Urinary bladder (tissue), 3 donors: ENCODE measurements at regions not wholly inside any gene's neighbourhood (a gene's known extent, or its start where the extent isn't known, plus 50 kb on each side); places are given as distances from the start of the nearest gene placed in this dataset.
"Not testable (repeated sequence)": the region's sequence is repeated elsewhere in the genome, so short reads cannot be mapped to it uniquely, and the experiment has no call there.

Experiments
- DNase-seq: peaks from one replicate; pipeline ENCODE4 v3.0.0-alpha.2; 2015; ENCODE audit errors: extremely low spot score
- H3K27ac ChIP-seq: one replicate; pipeline ENCODE4 v1.5.1; 2013; ENCODE audit warnings: low read depth, mild to moderate bottlenecking, moderate library complexity
- H3K36me3 ChIP-seq: one replicate; pipeline ENCODE4 v1.6.1; 2013; ENCODE audit warnings: mild to moderate bottlenecking, moderate library complexity; ENCODE audit not compliant: insufficient read depth
- H3K4me1 ChIP-seq: one replicate; pipeline ENCODE4 v1.6.1; 2013; ENCODE audit warnings: mild to moderate bottlenecking, moderate library complexity; ENCODE audit not compliant: insufficient read depth
- H3K4me3 ChIP-seq: one replicate; pipeline ENCODE4 v1.5.1; 2013; ENCODE audit warnings: low read depth, low read length
- WGBS: extraction: QIAGEN DNeasy Blood & Tissue Kit; methylation state at CpG from one replicate; pipeline ENCODE4 v1.1.7; 2013; 5-methylcytosine and 5-hydroxymethylcytosine counted together
- donor health status: healthy with polysubstance abuse.
- donor health status: healthy.

DNA sequence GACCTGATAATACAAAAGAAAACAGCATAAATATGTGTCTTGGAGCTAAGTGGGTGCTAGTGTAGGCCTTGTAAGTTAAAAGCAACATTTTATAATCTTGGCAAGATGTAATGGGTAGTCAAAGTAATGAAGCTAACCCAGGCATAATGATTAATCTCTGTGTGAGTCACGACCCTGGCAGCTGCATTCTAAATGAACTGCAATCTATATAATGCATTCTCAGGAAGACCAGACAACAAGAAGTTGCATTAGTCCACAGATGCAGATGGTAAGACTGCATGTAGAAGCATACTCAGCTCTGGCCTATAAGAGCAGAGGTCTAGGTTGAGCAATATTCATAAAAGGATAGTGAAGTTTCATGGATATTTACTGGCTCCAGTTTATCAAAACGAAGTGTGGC lies 85.6 kb upstream of the ETAA1 start:
- H3K27ac ChIP-seq: no peak overlapping the region
- no peaks in the 10 kb centered on the region for H3K4me1 ChIP-seq
- H3K4me3 ChIP-seq: no peak overlapping the region
- 30% methylated on average over 2 of the region's 2 CpGs for WGBS
- no peak for DNase-seq
- no peaks in the 10 kb centered on the region for H3K36me3 ChIP-seq

GRCh38 chr2:67312871-67313270 lies 84.3 kb upstream of the ETAA1 start:
- Histone ChIP-seq H3K36me3 (no peaks in the 10 kb centered on the region), H3K4me1 (no peaks in the 10 kb centered on the region), H3K4me3 (no peak overlapping the region), H3K27ac (no peak overlapping the region)
- DNase-seq: no peak
- WGBS: 50% methylated on average over 1 of the region's 1 CpG

- no peak for DNase-seq
- 87% methylated on average over 1 of the region's 1 CpG for whole genome bisulfite sequencing
Observed at GRCh38 chr2:67313536-67313935, 83.6 kb upstream of the ETAA1 start.

DNA sequence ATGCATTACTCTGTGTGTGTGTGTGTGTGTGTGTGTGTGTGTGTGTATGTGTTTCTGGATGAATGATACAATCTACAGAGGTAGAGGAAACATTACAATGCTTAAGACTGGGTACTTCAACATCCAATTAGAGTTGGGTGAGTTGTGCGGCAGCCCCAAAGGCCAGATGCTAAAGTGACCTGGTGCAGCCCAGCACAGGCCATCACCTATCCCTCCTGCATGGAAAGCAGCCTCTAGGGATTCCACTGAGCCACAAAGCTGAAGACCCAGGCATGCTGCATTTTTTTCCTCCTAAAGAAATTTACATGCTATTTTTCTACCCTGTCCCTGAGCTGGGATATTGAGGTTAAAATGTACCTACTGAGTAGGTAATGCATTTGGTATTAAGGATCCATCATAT lies 79.1 kb upstream of the ETAA1 start:
- Histone ChIP-seq H3K27ac (no peak overlapping the region), H3K4me1 (no peaks in the 10 kb centered on the region)
- 88% methylated on average over 1 of the region's 1 CpG for WGBS

More at GRCh38 chr2:67313536-67313935, 83.6 kb upstream of the ETAA1 start:
- Histone ChIP-seq H3K4me3 (no peak overlapping the region), H3K36me3 (no peaks in the 10 kb centered on the region), H3K4me1 (no peaks in the 10 kb centered on the region), H3K27ac (no peak overlapping the region)

DNA sequence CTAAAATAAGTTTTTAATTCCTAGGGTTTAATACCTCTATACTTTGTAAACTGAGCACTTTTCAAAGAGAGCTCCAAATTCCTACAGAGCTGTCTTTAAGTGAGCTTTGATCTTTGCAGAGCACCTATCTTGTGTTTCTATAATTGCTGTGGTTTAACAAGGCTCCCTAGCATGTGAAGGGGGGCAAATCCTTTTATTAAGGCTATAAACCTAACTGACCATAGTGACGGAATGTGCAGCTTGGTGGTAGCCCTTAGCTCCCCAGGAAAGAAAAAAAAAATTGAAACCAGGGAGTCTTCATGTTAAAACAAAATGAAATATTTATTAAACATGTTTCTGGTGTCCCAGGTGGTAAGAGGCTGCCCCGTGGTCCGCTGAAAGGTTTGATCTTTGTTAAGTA lies 78.6 kb upstream of the ETAA1 start:
- Histone ChIP-seq H3K4me1 (no peaks in the 10 kb centered on the region), H3K36me3 (no peaks in the 10 kb centered on the region), H3K27ac (no peak overlapping the region), H3K4me3 (no peak overlapping the region)
- DNase-seq: no peak
- WGBS: 86% methylated on average over 3 of the region's 3 CpGs

More for the DNA sequence above, 79.1 kb upstream of the ETAA1 start:
- Histone ChIP-seq H3K36me3 (no peaks in the 10 kb centered on the region), H3K4me3 (no peak overlapping the region)
- DNase-seq: no peak

DNA sequence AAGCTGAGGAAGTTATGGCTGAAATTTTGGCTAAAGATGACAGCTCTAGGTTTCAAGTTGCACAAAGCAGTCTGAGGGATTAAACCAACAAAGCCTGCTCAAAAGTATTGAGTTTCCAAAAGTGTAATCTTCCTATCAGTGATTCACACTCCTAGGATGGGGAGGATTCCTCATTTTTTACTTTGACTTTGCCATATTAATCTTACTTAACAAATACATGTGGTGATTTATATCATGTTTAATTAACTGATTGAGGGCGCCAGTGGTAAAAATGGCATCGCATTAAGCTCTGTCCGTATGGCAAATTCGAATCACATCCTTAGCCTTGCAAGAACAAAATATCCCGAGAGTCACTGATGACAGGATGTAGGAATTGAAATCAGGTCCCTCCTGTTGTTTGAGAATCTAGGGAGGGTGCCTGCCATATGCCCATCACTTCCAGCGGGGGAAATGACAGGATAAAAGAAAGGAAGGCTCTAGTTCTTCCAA lies 78.1 kb upstream of the ETAA1 start:
- H3K4me1 ChIP-seq: no peaks in the 10 kb centered on the region
- no peak overlapping the region for H3K27ac ChIP-seq
- no peak overlapping the region for H3K4me3 ChIP-seq
- no peaks in the 10 kb centered on the region for H3K36me3 ChIP-seq
- no peak for DNase-seq
- WGBS: 76% methylated on average over 6 of the region's 6 CpGs

GRCh38 chr2:67320861-67321587 lies 76.1 kb upstream of the ETAA1 start:
- WGBS: 62% methylated on average over 3 of the region's 3 CpGs
- no peak overlapping the region for H3K4me3 ChIP-seq
- H3K36me3 ChIP-seq: no peaks in the 10 kb centered on the region
- DNase-seq: no peak
- H3K27ac ChIP-seq: no peak overlapping the region
- no peaks in the 10 kb centered on the region for H3K4me1 ChIP-seq

DNA sequence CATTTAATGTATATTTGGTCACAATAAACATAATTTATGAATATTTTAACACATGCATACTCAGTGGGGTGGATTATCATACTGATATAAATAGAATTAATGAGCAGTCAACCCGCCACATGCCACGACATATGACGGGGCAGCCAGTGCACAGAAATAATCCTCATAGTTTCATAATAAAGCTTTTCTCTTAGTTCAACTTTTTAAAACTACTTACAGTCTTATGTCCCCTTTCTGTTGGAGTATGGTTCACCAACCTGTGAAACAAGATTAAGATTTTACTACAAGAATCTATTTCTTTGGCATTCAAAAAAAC lies 75.6 kb upstream of the ETAA1 start:
- 95% methylated on average over 3 of the region's 3 CpGs for WGBS
- Histone ChIP-seq H3K27ac (no peak overlapping the region), H3K4me1 (no peaks in the 10 kb centered on the region), H3K36me3 (no peaks in the 10 kb centered on the region), H3K4me3 (no peak overlapping the region)
- no peak for DNase-seq

DNA sequence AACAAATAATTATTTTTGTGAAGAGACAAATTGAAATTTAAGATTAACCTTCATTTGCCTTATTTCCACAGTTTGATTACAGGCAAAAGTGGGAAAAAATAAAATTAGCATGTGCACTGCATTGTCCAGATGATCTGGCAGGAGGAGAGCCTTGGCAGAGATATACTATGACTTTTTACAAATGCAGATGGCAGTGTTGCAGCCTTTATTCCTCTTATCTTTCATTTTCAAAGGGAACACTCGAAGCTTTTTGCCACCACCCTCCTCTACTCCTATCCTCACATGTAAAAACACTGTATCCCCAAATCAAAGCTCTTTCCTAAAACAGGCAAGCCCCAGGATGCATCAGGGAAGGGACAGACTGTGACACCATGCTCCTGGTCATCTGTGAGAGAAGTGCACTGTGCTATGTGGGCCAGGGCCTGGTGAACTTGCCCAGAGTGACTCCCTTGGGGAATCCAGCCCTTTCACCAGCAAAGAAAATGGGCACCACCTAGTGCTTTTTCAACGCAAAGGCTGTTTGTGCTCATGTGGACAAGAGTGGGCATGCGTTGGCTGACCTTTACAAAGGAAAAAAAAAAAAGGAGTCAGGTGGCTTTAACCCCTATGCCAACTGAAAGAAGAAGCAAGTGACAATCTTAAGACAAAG lies 74.7 kb upstream of the ETAA1 start:
- 61% methylated on average over 3 of the region's 3 CpGs for WGBS
- no peak for DNase-seq
- H3K27ac ChIP-seq: no peak overlapping the region
- H3K4me1 ChIP-seq: no peaks in the 10 kb centered on the region
- H3K4me3 ChIP-seq: no peak overlapping the region
- no peaks in the 10 kb centered on the region for H3K36me3 ChIP-seq

GRCh38 chr2:67323209-67323991 lies 73.7 kb upstream of the ETAA1 start:
- Histone ChIP-seq H3K36me3 (no peaks in the 10 kb centered on the region), H3K4me3 (no peak overlapping the region), H3K4me1 (no peaks in the 10 kb centered on the region), H3K27ac (no peak overlapping the region)
- no peak for DNase-seq
- WGBS: 36% methylated on average over 4 of the region's 4 CpGs

DNA sequence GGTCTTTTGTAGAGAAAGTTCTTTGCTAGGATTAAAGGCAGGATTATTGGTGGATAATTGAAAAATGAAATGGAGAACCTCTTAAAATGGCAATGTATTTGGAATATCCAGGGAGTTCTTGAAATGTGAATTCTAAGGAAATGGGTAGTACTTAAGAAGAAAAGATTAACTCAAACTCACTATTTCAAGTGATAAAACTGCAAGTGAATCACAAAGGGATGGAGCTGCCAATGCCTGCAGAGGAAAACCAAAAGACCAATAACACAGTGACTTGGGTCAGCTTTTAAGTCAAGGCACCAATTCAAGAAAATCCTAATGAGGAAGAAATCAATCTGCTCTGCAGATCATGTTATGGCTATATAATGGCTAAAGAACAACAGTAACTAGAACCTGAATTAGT lies 67.6 kb upstream of the ETAA1 start:
- Histone ChIP-seq H3K36me3 (no peaks in the 10 kb centered on the region), H3K4me1 (no peaks in the 10 kb centered on the region), H3K4me3 (no peak overlapping the region), H3K27ac (no peak overlapping the region)
- DNase-seq: no peak

GRCh38 chr2:67329951-67330350 lies 67.2 kb upstream of the ETAA1 start:
- Histone ChIP-seq H3K36me3 (no peaks in the 10 kb centered on the region), H3K4me3 (no peak overlapping the region), H3K27ac (no peak overlapping the region), H3K4me1 (no peaks in the 10 kb centered on the region)
- no peak for DNase-seq

GRCh38 chr2:67331419-67332086 lies 65.6 kb upstream of the ETAA1 start:
- not testable (repeated sequence) for H3K4me1 ChIP-seq

More at GRCh38 chr2:67331419-67332086, 65.6 kb upstream of the ETAA1 start:
- H3K27ac ChIP-seq, DNase-seq, H3K4me3 ChIP-seq, H3K36me3 ChIP-seq: not testable (repeated sequence)
- 95% methylated on average over 9 of the region's 9 CpGs for WGBS
